Right lobe of liver (tissue), 6 donors: ENCODE measurements at regions not wholly inside any gene's neighbourhood (a gene's known extent, or its start where the extent isn't known, plus 50 kb on each side); places are given as distances from the start of the nearest gene placed in this dataset.

Experiments used
- ATAC-seq, 4 donors: fragments of 200-7000 bp; cut with Tn5 transposase; one replicate each; pipeline ENCODE4 v1.9.1; 2020; ENCODE audit warnings: mild to moderate bottlenecking in 4 of 4, moderate library complexity in 4 of 4
- DNase-seq, 3 donors: peaks; one replicate each; pipeline ENCODE4 v3.0.0-alpha.2; 2020
- H3K27ac ChIP-seq, 3 donors: fragments of 200-600 bp; one replicate each; pipeline ENCODE4 v1.8.0; 2022
- H3K27me3 ChIP-seq, 2 donors: fragments of 200-600 bp; one replicate each; pipeline ENCODE4 v1.8.0; 2022
- H3K36me3 ChIP-seq, 4 donors: fragments of 200-600 bp; sonication (generic) in 1 of 4; one replicate each; pipeline versions ENCODE4 v1.5.1 to v1.8.0; 2017 to 2022; ENCODE audit warnings: control low read depth in 1 of 4
- H3K4me1 ChIP-seq, 4 donors: fragments of 200-600 bp; sonication (generic) in 1 of 4; one replicate each; pipeline versions ENCODE4 v1.5.1 to v1.8.0; 2017 to 2022; ENCODE audit warnings: control low read depth in 1 of 4
- H3K4me3 ChIP-seq, 3 donors: fragments of 200-600 bp; one replicate each; pipeline ENCODE4 v1.8.0; 2022
- H3K9me3 ChIP-seq, 4 donors: fragments of 200-600 bp; sonication (generic) in 1 of 4; one replicate each; pipeline versions ENCODE4 v1.5.1 to v1.8.0; 2017 to 2022; ENCODE audit warnings: control low read depth in 1 of 4
- CTCF ChIP-seq, 4 donors: fragments of 200-600 bp in 3 of 4; fragments of 450-650 bp in 1 of 4; IDR thresholded peaks; one replicate each; pipeline versions ENCODE4 v1.5.1 to v1.8.0; 2016 to 2022; ENCODE audit warnings: antibody characterized with exemption in 4 of 4, mild to moderate bottlenecking in 2 of 4
- POLR2A ChIP-seq: fragments of 450-650 bp; IDR thresholded peaks from one replicate; pipeline ENCODE4 v1.6.1; 2017; ENCODE audit warnings: antibody characterized with exemption, mild to moderate bottlenecking
- WGBS: methylation state at CpG from one replicate; pipeline ENCODE4 v1.1.6; 2018; ENCODE audit warnings: low coverage, low lambda C conversion rate; ENCODE audit not compliant: insufficient coverage; ENCODE audit errors: missing lambda C conversion rate; 5-methylcytosine and 5-hydroxymethylcytosine counted together
- intact Hi-C, 2 donors: fragments of 100-400 bp; cut with DNase I; formaldehyde crosslinking; loops; one replicate each; pipeline versions ENCODE4 v1.11.2 to v1.14.1; 2022
- donor health status: DM: no; HTN: yes; CAD: no.
- donor health status: DM: no; HTN: no; CAD: no.
- donor health status: DM: no; HTN: no; CAD: no.
- donor health status: DM: no; HTN: yes; CAD: no.
- donor health status: DM: no; HTN: yes; CAD: no.

- H3K4me1 ChIP-seq, result no peaks in the 10 kb centered on the region
- WGBS, result 100% methylated on average over 3 of the region's 3 CpGs
- H3K9me3 ChIP-seq, result no peaks in the 10 kb centered on the region
- intact Hi-C loops, result no loop called here
- DNase-seq, result no peak
- H3K27me3 ChIP-seq, result no peaks in the 10 kb centered on the region
- ATAC-seq, result no peak
- TF ChIP-seq POLR2A, result no peak
- TF ChIP-seq CTCF (IDR thresholded peaks at IDR 0.05), result no peak
- no peak overlapping the region for H3K27ac ChIP-seq
- no peaks in the 10 kb centered on the region for H3K36me3 ChIP-seq
- H3K4me3 ChIP-seq, result no peak overlapping the region
Observed at GRCh38 chr9:99635032-99635431, 186.7 kb upstream of the NR4A3 start.

- H3K27ac ChIP-seq, result no peak overlapping the region
- DNase-seq (no peak), ATAC-seq (no peak)
- intact Hi-C loops, result no loop called here
- no peaks in the 10 kb centered on the region for H3K27me3 ChIP-seq
- WGBS, result 63% methylated on average over 3 of the region's 3 CpGs
- no peaks in the 10 kb centered on the region for H3K4me1 ChIP-seq
- H3K9me3 ChIP-seq, result no peaks in the 10 kb centered on the region
- H3K4me3 ChIP-seq, result no peak overlapping the region
- no peaks in the 10 kb centered on the region for H3K36me3 ChIP-seq
- TF ChIP-seq POLR2A, result no peak
- TF ChIP-seq CTCF (IDR thresholded peaks at IDR 0.05), result no peak
Observed at GRCh38 chr9:99637641-99638040, 184.0 kb upstream of the NR4A3 start.

GRCh38 chr9:99638971-99639370 is 182.7 kb upstream of the NR4A3 start:
- no peak overlapping the region for H3K4me3 ChIP-seq
- intact Hi-C loops, result no loop called here
- no peaks in the 10 kb centered on the region for H3K9me3 ChIP-seq
- no peaks in the 10 kb centered on the region for H3K27me3 ChIP-seq
- WGBS, result 86% methylated on average over 4 of the region's 4 CpGs
- no peaks in the 10 kb centered on the region for H3K4me1 ChIP-seq
- ATAC-seq (no peak), DNase-seq (no peak)
- H3K27ac ChIP-seq, result no peak overlapping the region
- no peaks in the 10 kb centered on the region for H3K36me3 ChIP-seq
- TF ChIP-seq POLR2A (no peak), CTCF (IDR thresholded peaks at IDR 0.05) (no peak)

GRCh38 chr9:99647604-99648003 is 174.1 kb upstream of the NR4A3 start:
- no peak for ATAC-seq
- intact Hi-C loops, result no loop called here

More at GRCh38 chr9:99647604-99648003, 174.1 kb upstream of the NR4A3 start:
- TF ChIP-seq CTCF (IDR thresholded peaks at IDR 0.05), result no peak
- no peak for TF ChIP-seq POLR2A
- Histone ChIP-seq H3K27ac (no peak overlapping the region), H3K9me3 (no peaks in the 10 kb centered on the region), H3K27me3 (no peaks in the 10 kb centered on the region), H3K4me3 (no peak overlapping the region), H3K4me1 (no peaks in the 10 kb centered on the region), H3K36me3 (no peaks in the 10 kb centered on the region)
- DNase-seq, result no peak
